Peyer's patch (tissue), 4 donors: ENCODE measurements at regions not wholly inside any gene's neighbourhood (a gene's known extent, or its start where the extent isn't known, plus 50 kb on each side); places are given as distances from the start of the nearest gene placed in this dataset.

Source experiments
- DNase-seq, 3 donors: peaks; one replicate each; pipeline ENCODE4 v3.0.0-alpha.2; 2017 to 2019
- H3K27ac ChIP-seq, 4 donors: fragments of 200-600 bp; sonication (generic); one replicate each; pipeline ENCODE4 v1.5.1; 2016 to 2019
- H3K27me3 ChIP-seq, 2 donors: fragments of 200-600 bp; sonication (generic); one replicate each; pipeline ENCODE4 v1.5.1; 2019
- H3K36me3 ChIP-seq, 3 donors: fragments of 200-600 bp; sonication (generic); one replicate each; pipeline ENCODE4 v1.5.1; 2016 to 2019
- H3K4me1 ChIP-seq, 4 donors: fragments of 200-600 bp; sonication (generic); one replicate each; pipeline ENCODE4 v1.5.1; 2016 to 2019
- H3K4me3 ChIP-seq, 4 donors: fragments of 200-600 bp; sonication (generic); 1 replicate in 3 of 4; 2 replicates in 1 of 4; pipeline ENCODE4 v1.5.1; 2016 to 2019; ENCODE audit warnings: mild to moderate bottlenecking in 1 of 4
- H3K9me3 ChIP-seq, 4 donors: fragments of 200-600 bp; sonication (generic); one replicate each; pipeline ENCODE4 v1.5.1; 2016 to 2019; ENCODE audit warnings: mild to moderate bottlenecking in 1 of 4
- CTCF ChIP-seq, 6 experiments: fragments of 450-650 bp in 4 of 6; fragments of 200-600 bp in 2 of 6; sonication (generic) in 1 of 6; IDR thresholded peaks; one replicate each; pipeline ENCODE4 v1.5.1; 2017 to 2019; ENCODE audit warnings: antibody characterized with exemption in 6 of 6, mild to moderate bottlenecking in 3 of 6, moderate library complexity in 1 of 6
- POLR2A ChIP-seq, 2 donors: fragments of 450-650 bp; IDR thresholded peaks; one replicate each; pipeline ENCODE4 v1.5.1; 2017; ENCODE audit warnings: antibody characterized with exemption in 2 of 2, mild to moderate bottlenecking in 2 of 2, moderate library complexity in 2 of 2

GRCh38 chr3:152656214-152656971 is 178.5 kb upstream of the P2RY1 start:
- Histone ChIP-seq H3K36me3 (no peaks in the 10 kb centered on the region), H3K27ac (no peak overlapping the region), H3K9me3 (no peaks in the 10 kb centered on the region), H3K4me3 (no peak overlapping the region), H3K27me3 (no peaks in the 10 kb centered on the region), H3K4me1 (no peaks in the 10 kb centered on the region)
- DNase-seq, result no peak
- TF ChIP-seq CTCF (IDR thresholded peaks at IDR 0.05), result no peak
- TF ChIP-seq POLR2A (IDR thresholded peaks at IDR 0.05), result no peak

GRCh38 chr3:152656972-152657355 is 178.0 kb upstream of the P2RY1 start:
- Histone ChIP-seq H3K4me1 (no peaks in the 10 kb centered on the region), H3K4me3 (no peak overlapping the region), H3K9me3 (no peaks in the 10 kb centered on the region), H3K27ac (no peak overlapping the region), H3K36me3 (no peaks in the 10 kb centered on the region), H3K27me3 (no peaks in the 10 kb centered on the region)
- TF ChIP-seq POLR2A (IDR thresholded peaks at IDR 0.05) (no peak), CTCF (IDR thresholded peaks at IDR 0.05) (no peak)
- DNase-seq, result no peak

GRCh38 chr3:152658977-152659720 is 175.8 kb upstream of the P2RY1 start:
- Histone ChIP-seq H3K9me3 (no peaks in the 10 kb centered on the region), H3K36me3 (no peaks in the 10 kb centered on the region), H3K4me1 (no peaks in the 10 kb centered on the region), H3K27me3 (no peaks in the 10 kb centered on the region), H3K27ac (no peak overlapping the region), H3K4me3 (no peak overlapping the region)
- TF ChIP-seq CTCF (IDR thresholded peaks at IDR 0.05) (no peak), POLR2A (IDR thresholded peaks at IDR 0.05) (no peak)
- DNase-seq, result no peak

- H3K4me3 ChIP-seq, result no peak overlapping the region
- no peak for DNase-seq
- no peaks in the 10 kb centered on the region for H3K4me1 ChIP-seq
- TF ChIP-seq CTCF (IDR thresholded peaks at IDR 0.05) (peak in 1 of 6 experiments; percentile 20), POLR2A (IDR thresholded peaks at IDR 0.05) (no peak)
- H3K9me3 ChIP-seq, result no peaks in the 10 kb centered on the region
- no peaks in the 10 kb centered on the region for H3K36me3 ChIP-seq
- H3K27ac ChIP-seq, result no peak overlapping the region
- no peaks in the 10 kb centered on the region for H3K27me3 ChIP-seq
Measured at GRCh38 chr3:152662157-152662556, 172.8 kb upstream of the P2RY1 start.

- no peaks in the 10 kb centered on the region for H3K27me3 ChIP-seq
Measured at GRCh38 chr3:152664766-152665165, 170.2 kb upstream of the P2RY1 start.

More at GRCh38 chr3:152664766-152665165, 170.2 kb upstream of the P2RY1 start:
- Histone ChIP-seq H3K36me3 (no peaks in the 10 kb centered on the region), H3K9me3 (no peaks in the 10 kb centered on the region), H3K4me3 (no peak overlapping the region), H3K4me1 (no peaks in the 10 kb centered on the region), H3K27ac (no peak overlapping the region)
- TF ChIP-seq CTCF (IDR thresholded peaks at IDR 0.05) (no peak), POLR2A (IDR thresholded peaks at IDR 0.05) (no peak)
- no peak for DNase-seq
